Fibroblast of lung (primary cell): ENCODE measurements at regions not wholly inside any gene's neighbourhood (a gene's known extent, or its start where the extent isn't known, plus 50 kb on each side); places are given as distances from the start of the nearest gene placed in this dataset.

Source experiments
- EZH2 ChIP-seq: IDR thresholded peaks from 2 replicates; pipeline ENCODE4 v1.5.1; 2012; ENCODE audit warnings: low read length, control low read depth, mild to moderate bottlenecking; ENCODE audit errors: missing control alignments
- TF ChIP-seq, protein P1 (sequence below), 2 donors: IDR thresholded peaks in 1 of 2; conservative IDR thresholded peaks in 1 of 2; 1 replicate in 1 of 2; 2 replicates in 1 of 2; pipeline ENCODE4 v1.5.1; 2011 to 2012; ENCODE audit warnings: low read length in 2 of 2, control low read depth in 1 of 2, inconsistent platforms in 1 of 2, low read depth in 1 of 2, mild to moderate bottlenecking in 1 of 2

GRCh38 chr12:77218278-77218677, 152.9 kb upstream of the E2F7 start:
- TF ChIP-seq, protein P1, sequence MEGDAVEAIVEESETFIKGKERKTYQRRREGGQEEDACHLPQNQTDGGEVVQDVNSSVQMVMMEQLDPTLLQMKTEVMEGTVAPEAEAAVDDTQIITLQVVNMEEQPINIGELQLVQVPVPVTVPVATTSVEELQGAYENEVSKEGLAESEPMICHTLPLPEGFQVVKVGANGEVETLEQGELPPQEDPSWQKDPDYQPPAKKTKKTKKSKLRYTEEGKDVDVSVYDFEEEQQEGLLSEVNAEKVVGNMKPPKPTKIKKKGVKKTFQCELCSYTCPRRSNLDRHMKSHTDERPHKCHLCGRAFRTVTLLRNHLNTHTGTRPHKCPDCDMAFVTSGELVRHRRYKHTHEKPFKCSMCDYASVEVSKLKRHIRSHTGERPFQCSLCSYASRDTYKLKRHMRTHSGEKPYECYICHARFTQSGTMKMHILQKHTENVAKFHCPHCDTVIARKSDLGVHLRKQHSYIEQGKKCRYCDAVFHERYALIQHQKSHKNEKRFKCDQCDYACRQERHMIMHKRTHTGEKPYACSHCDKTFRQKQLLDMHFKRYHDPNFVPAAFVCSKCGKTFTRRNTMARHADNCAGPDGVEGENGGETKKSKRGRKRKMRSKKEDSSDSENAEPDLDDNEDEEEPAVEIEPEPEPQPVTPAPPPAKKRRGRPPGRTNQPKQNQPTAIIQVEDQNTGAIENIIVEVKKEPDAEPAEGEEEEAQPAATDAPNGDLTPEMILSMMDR (conservative IDR thresholded peaks at IDR 0.05 in 1 of 2, IDR thresholded peaks at IDR 0.05 in 1 of 2; ENCODE audit: low read depth in 1 of 2, low read length in 2 of 2): no peak
- no peak for TF ChIP-seq EZH2
